Adipocyte (in vitro differentiated cells): ENCODE measurements at regions not wholly inside any gene's neighbourhood (a gene's known extent, or its start where the extent isn't known, plus 50 kb on each side); places are given as distances from the start of the nearest gene placed in this dataset.

ENCODE experiments used
- DNase-seq: peaks from one replicate; pipeline ENCODE4 v3.0.0-alpha.2; 2015; ENCODE audit warnings: low read depth
- H3K27me3 ChIP-seq: replicated peaks from 2 replicates; pipeline ENCODE4 v1.7.0; 2013; ENCODE audit warnings: mild to moderate bottlenecking, low read length, moderate library complexity; ENCODE audit not compliant: control insufficient read depth, insufficient read depth
- H3K36me3 ChIP-seq: 2 replicates; pipeline ENCODE4 v1.7.0; 2013; ENCODE audit warnings: low read length, mild to moderate bottlenecking, moderate library complexity; ENCODE audit not compliant: control insufficient read depth, insufficient read depth, severe bottlenecking
- H3K4me1 ChIP-seq: 2 replicates; pipeline ENCODE4 v1.7.0; 2013; ENCODE audit warnings: mild to moderate bottlenecking, low read length, moderate library complexity; ENCODE audit not compliant: control insufficient read depth, insufficient read depth
- H3K4me3 ChIP-seq: 2 replicates; pipeline ENCODE4 v1.7.0; 2013; ENCODE audit warnings: mild to moderate bottlenecking, low read length, moderate library complexity
- H3K9ac ChIP-seq: 2 replicates; pipeline ENCODE4 v1.7.0; 2013; ENCODE audit warnings: mild to moderate bottlenecking, low read length, moderate library complexity
- H3K9me3 ChIP-seq: 2 replicates; pipeline ENCODE4 v1.7.0; 2013; ENCODE audit warnings: mild to moderate bottlenecking, low read length, moderate library complexity; ENCODE audit not compliant: control insufficient read depth

DNA sequence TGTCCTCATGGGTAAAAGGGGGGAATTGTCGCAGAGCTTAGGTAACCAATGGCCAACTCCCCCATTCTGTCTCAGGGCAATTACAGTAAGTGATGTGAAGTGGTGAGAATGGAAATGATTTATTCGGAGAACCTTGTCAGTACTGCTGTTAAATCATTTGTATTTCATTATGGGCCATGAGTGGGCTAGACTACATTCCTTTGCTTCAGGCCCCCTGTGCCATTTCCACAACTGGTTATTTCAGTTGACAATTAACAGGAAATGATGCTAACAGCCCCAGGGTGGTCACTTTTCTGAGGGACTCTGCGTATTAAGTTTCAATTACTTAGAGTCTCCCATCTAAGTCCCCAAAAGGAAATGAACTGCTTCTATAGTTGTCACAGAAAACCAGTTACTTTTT lies 653.7 kb downstream of the CCDC171 start:
- no peak for DNase-seq
- no peaks in the 10 kb centered on the region for H3K36me3 ChIP-seq
- no peak overlapping the region for H3K4me3 ChIP-seq
- peaks cover 30% of the 10 kb centered on the region for H3K4me1 ChIP-seq
- H3K27me3 ChIP-seq = no peaks in the 10 kb centered on the region
- H3K9me3 ChIP-seq = no peaks in the 10 kb centered on the region
- H3K9ac ChIP-seq = no peak overlapping the region

DNA sequence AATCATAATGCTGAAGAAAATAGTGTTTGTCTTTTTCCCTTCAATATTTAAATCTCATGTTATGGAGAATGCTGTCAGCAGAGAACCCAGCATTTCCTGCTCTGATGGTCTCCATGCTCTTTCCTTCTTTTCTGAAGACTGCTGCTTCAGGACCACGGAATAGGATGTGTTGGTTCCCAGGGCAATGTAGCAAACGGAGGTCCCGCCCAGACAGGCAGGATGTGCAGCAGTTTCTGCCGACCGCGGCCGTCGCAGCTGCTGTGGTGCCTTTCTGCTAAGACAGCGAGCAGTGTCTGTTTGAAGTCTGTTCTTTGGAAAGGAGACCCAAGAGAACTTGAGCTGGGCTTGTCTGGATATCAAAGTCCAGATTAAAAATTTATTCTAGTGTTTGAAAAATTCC lies 654.3 kb downstream of the CCDC171 start:
- Histone ChIP-seq H3K9me3 (no peaks in the 10 kb centered on the region), H3K9ac (peak overlapping the region; percentile 64), H3K4me3 (peak overlapping the region; percentile 46), H3K27me3 (no peaks in the 10 kb centered on the region), H3K4me1 (peaks cover 28% of the 10 kb centered on the region), H3K36me3 (no peaks in the 10 kb centered on the region)
- peak; percentile 51 for DNase-seq

- no peaks in the 10 kb centered on the region for H3K36me3 ChIP-seq
- H3K27me3 ChIP-seq = no peaks in the 10 kb centered on the region
- no peak for DNase-seq
- H3K4me3 ChIP-seq = no peak overlapping the region
- no peak overlapping the region for H3K9ac ChIP-seq
- no peaks in the 10 kb centered on the region for H3K9me3 ChIP-seq
- H3K4me1 ChIP-seq = peaks cover 23% of the 10 kb centered on the region
Measured at GRCh38 chr9:16210440-16210839, 657.6 kb downstream of the CCDC171 start.

- Histone ChIP-seq H3K9ac (no peak overlapping the region), H3K4me1 (peaks cover 19% of the 10 kb centered on the region), H3K27me3 (peaks cover 2% of the 10 kb centered on the region), H3K9me3 (no peaks in the 10 kb centered on the region), H3K4me3 (no peak overlapping the region), H3K36me3 (no peaks in the 10 kb centered on the region)
- no peak for DNase-seq
Measured at GRCh38 chr9:16211946-16212345, 658.5 kb downstream of the BNC2 start.

DNA sequence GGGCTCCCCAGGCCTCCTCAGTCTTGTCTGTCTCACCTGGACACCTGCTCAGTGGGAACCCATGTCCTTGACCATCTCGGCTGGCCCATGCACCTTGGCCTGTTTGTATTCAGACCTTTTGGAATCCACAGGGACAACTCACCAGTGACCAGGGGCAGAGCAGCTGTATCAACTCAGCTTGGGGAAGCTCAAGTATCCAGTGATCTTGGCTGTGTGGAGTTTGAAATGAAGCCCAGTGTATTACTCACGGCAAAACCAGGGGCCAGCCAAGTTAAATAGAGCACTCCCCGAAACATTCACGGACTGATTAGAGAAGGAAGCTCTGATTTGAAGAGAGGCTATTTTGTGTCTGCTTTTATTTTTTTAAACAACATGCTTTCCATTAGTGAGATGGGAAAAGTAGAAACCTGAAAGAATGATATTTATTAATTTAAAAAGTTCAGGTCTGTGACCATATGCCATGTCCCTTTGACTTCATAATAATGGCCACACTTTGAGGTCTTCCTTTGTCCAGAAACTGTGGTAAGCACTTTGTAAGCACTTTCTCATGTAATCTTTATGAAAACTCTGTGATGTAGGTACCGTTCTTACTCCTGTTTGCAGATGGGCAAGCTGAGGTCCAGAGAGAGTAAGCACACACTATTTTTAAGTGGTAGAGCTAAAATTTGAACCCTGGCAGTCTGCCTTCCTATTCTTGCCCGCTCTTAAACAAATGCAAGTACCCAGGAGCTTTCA lies 656.5 kb downstream of the BNC2 start:
- DNase-seq = peak; percentile 97
- H3K9me3 ChIP-seq = no peaks in the 10 kb centered on the region
- H3K36me3 ChIP-seq = no peaks in the 10 kb centered on the region
- H3K27me3 ChIP-seq = peaks cover 2% of the 10 kb centered on the region
- peaks cover 28% of the 10 kb centered on the region for H3K4me1 ChIP-seq
- peak overlapping the region; percentile 71 for H3K9ac ChIP-seq
- H3K4me3 ChIP-seq = peak overlapping the region; percentile 39

DNA sequence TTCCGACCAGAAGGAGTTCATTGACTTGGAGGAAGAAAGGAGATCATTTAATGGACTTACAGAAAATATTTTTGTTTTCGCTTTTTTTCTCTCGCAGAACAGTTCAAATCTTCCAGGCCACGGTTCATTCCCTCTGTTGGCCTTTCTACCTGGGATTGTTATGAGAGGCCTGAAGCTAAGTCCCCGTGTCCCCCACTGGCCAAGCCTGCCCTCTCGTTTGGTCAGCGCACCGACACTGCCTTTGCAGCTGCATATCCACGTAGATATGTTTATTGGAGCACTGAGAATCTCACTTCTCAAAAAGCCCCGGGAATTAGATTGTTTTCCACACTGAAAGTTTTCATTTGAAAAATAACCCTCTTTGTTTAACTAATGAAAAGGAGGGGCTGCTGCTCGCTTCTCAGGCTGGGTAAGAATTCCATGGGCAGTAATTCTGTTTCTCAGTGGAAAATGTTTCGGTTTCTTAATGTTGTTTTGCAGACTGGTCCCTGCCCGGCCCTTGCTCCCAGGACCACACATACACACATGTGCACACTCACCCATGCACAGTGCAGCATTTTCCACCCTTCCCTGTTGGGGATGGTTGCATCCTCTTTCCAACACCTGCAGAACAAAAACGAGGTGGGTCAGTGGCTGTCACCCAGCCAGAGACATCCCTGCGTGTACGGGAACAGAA lies 655.7 kb downstream of the BNC2 start:
- peak overlapping the region; percentile 39 for H3K4me3 ChIP-seq
- H3K27me3 ChIP-seq = peaks cover 2% of the 10 kb centered on the region
- H3K9ac ChIP-seq = peak overlapping the region; percentile 71
- no peak for DNase-seq
- no peaks in the 10 kb centered on the region for H3K36me3 ChIP-seq
- H3K9me3 ChIP-seq = no peaks in the 10 kb centered on the region
- peaks cover 35% of the 10 kb centered on the region for H3K4me1 ChIP-seq

DNA sequence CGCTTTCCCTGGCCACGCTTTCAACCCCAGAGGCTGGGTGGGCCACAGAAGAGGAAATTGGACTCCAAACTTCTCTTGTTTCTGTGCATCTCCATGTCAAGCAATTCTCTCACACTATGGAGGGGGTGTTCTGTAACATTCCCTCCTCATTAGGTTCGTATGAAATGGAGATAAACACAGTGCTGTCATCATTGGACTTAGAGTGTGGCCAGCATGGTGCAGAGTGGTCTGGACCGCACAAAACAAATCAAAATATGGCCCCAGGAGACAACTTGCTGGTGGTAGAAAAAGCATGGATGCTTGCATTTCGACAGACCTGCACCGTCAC lies 655.2 kb downstream of the BNC2 start:
- Histone ChIP-seq H3K9ac (no peak overlapping the region), H3K9me3 (no peaks in the 10 kb centered on the region), H3K36me3 (no peaks in the 10 kb centered on the region), H3K4me1 (peaks cover 35% of the 10 kb centered on the region), H3K27me3 (peaks cover 2% of the 10 kb centered on the region), H3K4me3 (peak overlapping the region; percentile 39)
- no peak for DNase-seq

GRCh38 chr9:16217943-16218701 lies 652.3 kb downstream of the BNC2 start:
- peak overlapping the region; percentile 50 for H3K9ac ChIP-seq
- peak overlapping the region; percentile 23 for H3K4me3 ChIP-seq

GRCh38 chr9:16221366-16221765 lies 649.1 kb downstream of the BNC2 start:
- DNase-seq = no peak

More at GRCh38 chr9:16217943-16218701, 652.3 kb downstream of the BNC2 start:
- H3K4me1 ChIP-seq = peaks cover 55% of the 10 kb centered on the region
- no peaks in the 10 kb centered on the region for H3K9me3 ChIP-seq
- no peaks in the 10 kb centered on the region for H3K36me3 ChIP-seq
- no peak for DNase-seq
- peaks cover 2% of the 10 kb centered on the region for H3K27me3 ChIP-seq

GRCh38 chr9:16221822-16222547 lies 648.5 kb downstream of the BNC2 start:
- Histone ChIP-seq H3K36me3 (no peaks in the 10 kb centered on the region), H3K27me3 (no peaks in the 10 kb centered on the region), H3K4me3 (peak overlapping the region; percentile 61), H3K9me3 (no peaks in the 10 kb centered on the region), H3K4me1 (peaks cover 36% of the 10 kb centered on the region), H3K9ac (peak overlapping the region; percentile 74)
- peak; percentile 52 for DNase-seq

More at GRCh38 chr9:16221366-16221765, 649.1 kb downstream of the BNC2 start:
- H3K4me1 ChIP-seq = peaks cover 36% of the 10 kb centered on the region
- peak overlapping the region; percentile 74 for H3K9ac ChIP-seq
- no peaks in the 10 kb centered on the region for H3K9me3 ChIP-seq
- no peaks in the 10 kb centered on the region for H3K27me3 ChIP-seq
- H3K36me3 ChIP-seq = no peaks in the 10 kb centered on the region
- peak overlapping the region; percentile 61 for H3K4me3 ChIP-seq
